ENCODE measurements at regions not wholly inside any gene's neighbourhood (a gene's known extent, or its start where the extent isn't known, plus 50 kb on each side); places are given as distances from the start of the nearest gene placed in this dataset.

DNA sequence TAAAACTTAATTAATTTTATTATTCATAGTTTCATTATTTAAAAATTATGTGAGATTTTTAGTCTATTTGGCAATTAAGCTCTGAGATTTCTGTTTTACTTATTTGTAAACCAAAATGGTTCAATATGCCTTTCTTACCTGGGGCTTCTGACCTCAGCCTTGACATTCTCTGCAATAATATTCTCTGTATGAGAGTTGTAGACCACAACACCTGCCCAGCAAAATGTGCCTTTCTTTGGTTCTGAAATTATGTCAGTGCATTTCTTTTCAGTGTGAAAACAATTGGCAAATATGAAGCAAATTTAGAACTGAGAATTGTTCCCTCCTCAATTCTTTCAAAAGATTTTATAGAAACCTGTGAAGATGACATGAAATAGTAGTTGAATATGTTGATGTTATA lies 426.4 kb upstream of the FZD8 start:
- Mint-ChIP-seq H3K9me3 (no peaks in the 10 kb centered on the region), H3K27ac (ENCODE audit: unreplicated experiment) (no peak overlapping the region), H3K4me3 (no peak overlapping the region), H3K27me3 (ENCODE audit: low read depth) (no peaks in the 10 kb centered on the region), H3K36me3 (ENCODE audit: low read depth) (no peaks in the 10 kb centered on the region), H3K4me1 (no peaks in the 10 kb centered on the region)
- TF ChIP-seq, protein P1, sequence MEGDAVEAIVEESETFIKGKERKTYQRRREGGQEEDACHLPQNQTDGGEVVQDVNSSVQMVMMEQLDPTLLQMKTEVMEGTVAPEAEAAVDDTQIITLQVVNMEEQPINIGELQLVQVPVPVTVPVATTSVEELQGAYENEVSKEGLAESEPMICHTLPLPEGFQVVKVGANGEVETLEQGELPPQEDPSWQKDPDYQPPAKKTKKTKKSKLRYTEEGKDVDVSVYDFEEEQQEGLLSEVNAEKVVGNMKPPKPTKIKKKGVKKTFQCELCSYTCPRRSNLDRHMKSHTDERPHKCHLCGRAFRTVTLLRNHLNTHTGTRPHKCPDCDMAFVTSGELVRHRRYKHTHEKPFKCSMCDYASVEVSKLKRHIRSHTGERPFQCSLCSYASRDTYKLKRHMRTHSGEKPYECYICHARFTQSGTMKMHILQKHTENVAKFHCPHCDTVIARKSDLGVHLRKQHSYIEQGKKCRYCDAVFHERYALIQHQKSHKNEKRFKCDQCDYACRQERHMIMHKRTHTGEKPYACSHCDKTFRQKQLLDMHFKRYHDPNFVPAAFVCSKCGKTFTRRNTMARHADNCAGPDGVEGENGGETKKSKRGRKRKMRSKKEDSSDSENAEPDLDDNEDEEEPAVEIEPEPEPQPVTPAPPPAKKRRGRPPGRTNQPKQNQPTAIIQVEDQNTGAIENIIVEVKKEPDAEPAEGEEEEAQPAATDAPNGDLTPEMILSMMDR (conservative IDR thresholded peaks at IDR 0.05) = no peak
- DNase-seq (ENCODE audit: low read depth, low spot score) = no peak

DNA sequence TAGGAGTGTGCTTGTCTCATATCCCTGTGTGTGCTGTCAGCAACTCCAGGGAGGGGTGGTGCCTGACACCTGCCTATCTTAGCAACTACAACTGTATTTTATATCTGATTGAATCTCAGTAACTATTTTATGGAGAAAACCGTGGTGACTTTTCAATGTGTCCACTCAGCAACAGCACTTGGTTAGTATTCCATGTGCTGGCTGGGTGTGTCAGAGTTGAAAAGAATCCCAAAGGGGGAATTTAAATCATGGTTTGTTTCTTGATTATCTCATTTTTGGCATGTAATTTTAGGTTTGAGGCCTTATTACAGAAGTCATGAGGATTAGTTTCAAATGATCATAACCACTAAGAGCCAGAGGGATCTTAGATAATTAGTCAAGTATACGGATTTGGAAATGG lies 425.7 kb upstream of the FZD8 start:
- Mint-ChIP-seq H3K9me3 (peaks cover 1% of the 10 kb centered on the region), H3K27me3 (ENCODE audit: low read depth) (no peaks in the 10 kb centered on the region), H3K27ac (ENCODE audit: unreplicated experiment) (no peak overlapping the region), H3K36me3 (ENCODE audit: low read depth) (no peaks in the 10 kb centered on the region), H3K4me1 (no peaks in the 10 kb centered on the region), H3K4me3 (no peak overlapping the region)
- no peak for DNase-seq (ENCODE audit: low read depth, low spot score)
- TF ChIP-seq, protein P1 (conservative IDR thresholded peaks at IDR 0.05) = no peak

DNA sequence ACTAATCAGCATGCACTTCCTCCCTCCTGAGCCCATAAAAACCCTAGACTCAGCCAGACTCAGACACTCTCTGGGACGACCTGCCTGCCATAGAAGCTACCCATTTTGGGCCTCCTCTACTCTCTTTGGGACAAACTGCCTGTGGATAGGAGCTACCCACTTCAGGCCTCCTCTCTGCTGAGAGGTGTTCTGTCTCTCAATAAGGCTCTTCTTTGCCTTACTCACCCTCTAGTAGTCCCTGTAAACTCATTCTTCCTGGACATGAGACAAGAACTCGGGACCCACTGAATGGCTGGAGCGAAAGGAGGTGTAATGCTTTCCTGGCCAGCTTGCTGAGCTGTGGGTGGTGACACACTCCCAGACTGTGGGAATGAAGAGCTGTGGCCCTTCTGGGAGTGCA lies 424.8 kb upstream of the FZD8 start:
- TF ChIP-seq, protein P1 (conservative IDR thresholded peaks at IDR 0.05) = no peak
- Mint-ChIP-seq H3K4me1 (no peaks in the 10 kb centered on the region), H3K27me3 (ENCODE audit: low read depth) (no peaks in the 10 kb centered on the region), H3K36me3 (ENCODE audit: low read depth) (no peaks in the 10 kb centered on the region), H3K27ac (ENCODE audit: unreplicated experiment) (no peak overlapping the region), H3K4me3 (no peak overlapping the region), H3K9me3 (peaks cover 2% of the 10 kb centered on the region)
- DNase-seq (ENCODE audit: low read depth, low spot score) = no peak

DNA sequence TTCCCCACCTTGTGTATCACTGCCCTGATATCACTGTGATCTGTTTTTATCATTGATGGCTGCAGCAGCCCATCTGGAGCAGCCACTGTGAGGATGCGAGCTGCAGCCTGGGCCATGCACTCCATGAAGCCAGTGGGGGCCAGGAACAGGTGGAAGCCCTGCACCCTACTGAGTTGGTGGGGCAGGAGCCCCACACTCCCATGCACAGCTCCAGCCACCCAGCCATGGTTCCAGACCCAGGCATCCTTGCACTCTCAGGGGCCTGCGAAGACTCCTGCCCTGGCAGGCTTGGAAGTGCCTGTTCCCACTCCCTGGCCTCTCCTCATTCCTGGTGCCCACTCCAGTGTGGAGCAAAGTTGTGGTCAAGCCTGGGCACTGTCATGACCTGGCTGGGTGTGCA lies 424.0 kb upstream of the FZD8 start:
- Mint-ChIP-seq H3K36me3 (ENCODE audit: low read depth) (no peaks in the 10 kb centered on the region), H3K4me1 (no peaks in the 10 kb centered on the region), H3K4me3 (no peak overlapping the region), H3K27ac (ENCODE audit: unreplicated experiment) (no peak overlapping the region), H3K27me3 (ENCODE audit: low read depth) (no peaks in the 10 kb centered on the region), H3K9me3 (peaks cover 2% of the 10 kb centered on the region)
- DNase-seq (ENCODE audit: low read depth, low spot score) = no peak
- TF ChIP-seq, protein P1 (conservative IDR thresholded peaks at IDR 0.05) = no peak

DNA sequence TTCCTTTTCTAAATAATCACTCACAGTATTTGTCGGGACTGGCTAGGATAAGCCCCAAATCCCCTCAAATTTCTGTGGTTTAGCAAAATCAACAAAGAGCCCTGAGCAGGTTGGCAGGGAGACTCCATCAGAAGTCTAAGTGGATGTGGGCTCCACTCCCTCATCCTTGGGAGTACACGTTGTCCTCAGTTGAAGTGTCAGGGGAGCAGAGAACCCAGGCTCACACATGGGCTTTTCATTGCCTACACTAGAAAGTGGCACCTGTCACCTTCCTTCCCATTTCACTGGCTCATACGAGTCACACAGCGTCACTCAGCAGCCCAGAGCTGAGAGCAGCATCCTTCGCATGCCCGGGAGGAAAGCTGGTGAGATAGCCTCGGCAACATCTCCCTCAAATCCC lies 421.3 kb upstream of the FZD8 start:
- no peak overlapping the region for H3K4me3 Mint-ChIP-seq
- no peaks in the 10 kb centered on the region for H3K4me1 Mint-ChIP-seq
- no peaks in the 10 kb centered on the region for H3K27me3 Mint-ChIP-seq (ENCODE audit: low read depth)
- no peak for DNase-seq (ENCODE audit: low read depth, low spot score)
- H3K27ac Mint-ChIP-seq (ENCODE audit: unreplicated experiment) = no peak overlapping the region
- H3K36me3 Mint-ChIP-seq (ENCODE audit: low read depth) = no peaks in the 10 kb centered on the region
- TF ChIP-seq, protein P1 (conservative IDR thresholded peaks at IDR 0.05) = no peak
- peaks cover 2% of the 10 kb centered on the region for H3K9me3 Mint-ChIP-seq

DNA sequence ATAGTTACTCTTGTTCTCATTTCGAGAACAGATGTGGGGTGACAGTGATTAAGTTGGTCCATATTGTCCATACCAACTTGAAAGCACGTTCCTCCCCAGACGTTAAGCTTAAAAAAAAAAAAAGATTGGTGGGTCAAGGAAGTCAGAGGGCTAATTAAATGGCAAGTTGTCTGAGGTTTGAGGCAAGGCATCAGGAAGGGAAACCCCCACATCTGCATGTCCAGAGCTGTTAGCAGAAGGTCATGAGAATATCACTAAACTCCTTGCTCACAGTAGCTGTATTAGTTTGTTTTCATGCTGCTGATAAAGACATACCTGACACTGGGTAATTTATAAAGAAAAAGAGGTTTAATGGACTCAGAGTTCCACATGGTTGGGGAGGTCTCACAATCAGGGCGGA lies 415.6 kb upstream of the FZD8 start:
- DNase-seq (ENCODE audit: low read depth, low spot score) = no peak
- no peaks in the 10 kb centered on the region for H3K27me3 Mint-ChIP-seq (ENCODE audit: low read depth)
- no peaks in the 10 kb centered on the region for H3K4me1 Mint-ChIP-seq
- H3K36me3 Mint-ChIP-seq (ENCODE audit: low read depth) = no peaks in the 10 kb centered on the region
- TF ChIP-seq, protein P1 (conservative IDR thresholded peaks at IDR 0.05) = no peak
- no peak overlapping the region for H3K4me3 Mint-ChIP-seq
- H3K9me3 Mint-ChIP-seq = peaks cover 9% of the 10 kb centered on the region
- H3K27ac Mint-ChIP-seq (ENCODE audit: unreplicated experiment) = no peak overlapping the region

Measured in neural crest cell (in vitro differentiated cells).